Hematopoietic multipotent progenitor cell treated with erythropoietin and hydrocortisone succinate and interleukin-3 and kit ligand, for 17 days (in vitro differentiated cells): ENCODE measurements at regions not wholly inside any gene's neighbourhood (a gene's known extent, or its start where the extent isn't known, plus 50 kb on each side); places are given as distances from the start of the nearest gene placed in this dataset.

Source experiments
- DNase-seq: peaks from one replicate; pipeline ENCODE4 v3.0.0-alpha.2; 2015; ENCODE audit warnings: low spot score

DNA sequence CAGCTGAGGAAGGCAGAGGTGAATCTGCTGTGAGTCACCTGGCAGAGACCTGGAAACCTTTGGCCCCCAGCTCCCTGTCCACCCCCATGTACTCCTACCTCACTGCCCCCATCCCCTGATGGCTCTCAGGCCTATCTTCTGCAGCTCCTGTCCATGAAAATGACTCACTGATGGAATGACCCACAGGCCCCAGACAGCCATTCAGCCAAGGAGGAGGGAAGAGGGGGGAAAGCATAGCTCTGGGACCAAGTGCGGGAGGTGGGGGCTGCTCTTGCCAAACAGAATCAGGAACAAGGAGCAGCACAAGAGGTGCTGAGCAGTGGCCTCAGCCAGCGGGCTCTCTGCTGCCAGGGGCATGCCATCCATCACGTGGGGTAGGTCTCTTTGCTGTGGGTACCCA lies 111.4 kb upstream of the C1QTNF9B start:
- no peak for DNase-seq

DNA sequence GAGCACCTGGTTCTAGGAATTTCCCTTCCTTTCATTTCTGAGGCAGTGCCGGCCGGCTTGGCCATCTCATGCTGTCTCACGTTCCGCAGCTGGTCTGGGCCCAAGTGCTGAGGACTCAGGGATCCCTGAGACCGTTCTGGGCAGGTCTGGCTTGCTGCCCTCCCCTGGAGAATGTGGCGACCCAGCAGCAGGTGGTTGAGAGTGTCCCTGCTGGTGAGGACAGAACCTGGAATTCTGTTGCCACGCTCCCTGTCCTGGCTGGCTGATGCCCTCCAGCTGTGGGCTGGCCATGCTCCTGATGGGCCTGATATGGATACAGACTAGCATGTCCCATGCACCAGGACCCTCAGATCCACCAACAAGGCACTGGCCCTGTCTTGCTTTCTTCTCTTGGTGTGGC lies 114.0 kb upstream of the C1QTNF9B start:
- DNase-seq, result no peak

DNA sequence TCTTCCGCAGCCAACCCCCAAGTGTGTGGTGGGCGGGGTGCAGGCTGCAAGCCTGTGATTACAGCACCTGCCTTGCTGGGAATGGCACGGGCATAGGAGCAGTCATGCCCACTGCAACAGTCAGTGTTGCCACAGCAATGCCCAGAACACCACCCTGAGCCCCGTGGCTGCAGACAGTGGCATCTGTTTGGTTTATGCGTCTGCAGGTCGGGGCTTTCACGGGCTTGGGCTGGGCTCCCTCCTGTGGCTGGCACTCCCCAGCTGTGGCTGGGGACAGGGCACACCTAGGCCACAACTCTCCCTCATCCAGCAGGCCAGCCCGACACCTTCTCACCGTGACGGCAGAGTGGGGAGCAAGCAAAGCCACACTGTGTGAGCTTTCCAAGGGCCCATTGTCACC lies 115.3 kb upstream of the C1QTNF9B start:
- DNase-seq, result no peak

DNA sequence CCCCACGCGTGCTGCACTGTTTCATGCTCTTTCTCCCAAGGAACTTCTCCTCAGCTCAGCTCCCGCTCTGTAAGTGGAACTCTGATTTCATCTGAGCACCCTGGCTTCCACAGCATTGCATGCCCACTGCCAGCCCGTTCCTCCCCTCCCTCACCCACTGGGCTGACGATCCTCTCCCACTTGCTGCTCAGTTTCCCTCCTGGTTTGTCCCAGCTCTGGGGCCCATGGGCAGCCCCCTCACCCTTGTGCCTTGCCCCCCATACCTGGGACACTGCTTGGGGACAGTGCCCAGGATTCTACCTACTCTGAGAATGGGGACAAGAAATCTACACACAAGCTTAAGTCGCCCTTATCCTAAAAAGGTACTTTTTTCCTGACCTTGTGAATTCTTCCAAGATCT lies 115.9 kb upstream of the C1QTNF9B start:
- no peak for DNase-seq

DNA sequence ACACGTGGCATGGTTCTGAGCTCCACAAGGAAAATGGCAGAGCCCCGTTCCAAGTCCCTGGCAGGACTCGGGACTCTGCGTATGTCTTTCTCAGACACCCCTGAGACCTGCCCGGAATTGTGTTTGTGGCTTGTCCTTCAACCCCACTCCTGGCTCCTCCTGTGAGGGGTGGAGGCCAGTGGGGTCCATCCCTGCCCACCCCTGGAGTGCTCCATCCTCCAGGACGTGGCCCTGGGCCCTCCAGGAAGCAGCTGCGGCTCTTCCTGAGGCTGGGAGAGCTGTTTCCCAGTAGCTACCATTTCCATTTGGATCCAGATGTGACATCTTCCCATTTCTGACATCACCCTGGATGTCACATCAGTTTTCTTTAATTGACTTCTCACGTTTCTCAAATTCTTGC lies 118.7 kb upstream of the C1QTNF9B start:
- DNase-seq, result no peak

DNA sequence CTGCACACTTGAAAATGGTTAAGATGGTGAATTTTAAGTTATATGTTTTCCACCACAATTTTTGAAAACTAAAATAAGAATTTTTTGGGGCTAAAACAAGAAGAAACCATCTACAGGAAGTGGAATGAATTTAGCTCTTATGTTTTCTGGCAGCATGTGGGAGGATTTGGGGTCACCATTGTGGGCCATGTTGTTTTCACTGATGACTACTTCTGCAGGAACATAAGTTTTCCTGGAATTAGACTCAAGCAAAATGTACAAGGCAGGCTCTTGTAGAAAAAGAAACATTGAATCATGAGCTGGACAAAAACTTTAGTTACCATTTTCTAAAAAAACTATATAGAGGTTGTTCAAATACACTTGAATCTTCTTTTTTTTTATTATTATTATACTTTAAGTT lies 125.3 kb upstream of the C1QTNF9B start:
- DNase-seq, result no peak

DNA sequence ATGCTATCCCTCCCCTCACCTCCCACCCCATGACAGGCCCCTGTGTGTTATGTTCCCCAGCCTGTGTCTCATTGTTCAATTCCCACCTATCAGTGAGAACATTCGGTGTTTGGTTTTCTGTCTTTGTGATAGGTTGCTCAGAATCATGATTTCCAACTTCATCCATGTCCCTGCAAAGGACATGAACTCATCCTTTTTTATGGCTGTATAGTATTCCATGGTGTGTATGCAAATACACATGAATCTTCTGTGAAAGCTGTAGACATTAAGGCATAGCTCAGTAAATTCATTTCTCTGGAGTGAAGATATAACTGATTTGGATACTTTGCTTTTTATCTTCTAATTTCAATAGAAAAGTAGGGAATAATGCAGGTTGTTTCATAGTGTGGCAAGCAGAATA lies 125.8 kb upstream of the C1QTNF9B start:
- no peak for DNase-seq

DNA sequence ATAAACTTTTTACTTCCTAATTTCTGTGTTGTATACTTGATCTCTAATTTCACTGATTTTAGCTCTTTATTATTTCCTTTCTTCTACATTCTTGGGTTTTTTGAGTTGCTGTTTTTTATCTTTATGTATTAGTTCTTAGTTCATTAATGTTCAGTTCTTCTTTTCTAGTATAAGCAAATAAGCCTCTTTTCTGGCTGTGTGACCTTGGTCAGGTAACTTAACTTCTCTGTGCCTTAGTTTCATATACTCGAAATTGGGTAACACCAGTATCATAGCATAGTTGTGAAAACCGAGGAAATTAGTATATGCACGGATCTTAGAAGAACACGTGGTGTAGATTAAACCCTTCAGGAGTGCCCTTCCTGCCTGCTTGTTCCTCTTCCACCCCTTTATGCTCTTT lies 130.2 kb upstream of the C1QTNF9B start:
- DNase-seq, result no peak

DNA sequence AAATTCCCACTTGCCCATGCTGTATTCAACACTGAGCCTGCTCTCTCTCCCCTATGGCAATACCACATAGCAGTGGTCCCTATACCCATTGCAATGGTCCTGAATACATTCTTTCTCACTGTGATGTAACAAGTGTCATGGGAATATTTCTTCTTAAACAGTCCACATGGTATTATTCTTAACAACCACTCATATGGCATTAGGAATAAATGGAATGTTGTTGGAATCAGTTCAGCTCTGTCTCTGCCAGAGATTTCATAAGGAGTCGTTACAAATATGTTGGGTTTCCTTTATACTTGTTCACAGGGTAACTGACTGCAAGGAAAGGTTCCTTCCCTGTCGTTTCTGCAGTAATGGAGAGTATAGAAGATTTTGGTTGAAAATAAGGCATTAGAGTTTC lies 128.3 kb upstream of the SPATA13 start:
- DNase-seq, result no peak

DNA sequence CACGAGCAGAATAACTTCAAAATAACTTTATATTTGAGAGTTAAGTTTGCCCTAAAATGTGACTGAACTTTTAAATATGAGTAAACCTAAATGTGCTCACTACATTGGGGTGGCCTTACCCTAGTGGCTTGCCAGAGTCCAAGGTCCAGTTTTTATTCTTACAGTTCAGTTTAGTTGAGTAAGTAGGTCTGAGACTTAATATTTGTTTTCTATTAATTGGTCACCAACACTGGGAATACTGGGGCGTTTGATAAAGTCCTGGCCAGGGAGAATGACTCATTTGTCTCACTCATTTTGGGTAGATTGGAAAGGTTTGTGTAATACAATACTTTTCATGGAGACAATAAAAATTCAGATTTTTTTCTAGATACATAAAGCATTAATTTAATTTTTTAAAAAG lies 127.8 kb upstream of the SPATA13 start:
- DNase-seq, result no peak

DNA sequence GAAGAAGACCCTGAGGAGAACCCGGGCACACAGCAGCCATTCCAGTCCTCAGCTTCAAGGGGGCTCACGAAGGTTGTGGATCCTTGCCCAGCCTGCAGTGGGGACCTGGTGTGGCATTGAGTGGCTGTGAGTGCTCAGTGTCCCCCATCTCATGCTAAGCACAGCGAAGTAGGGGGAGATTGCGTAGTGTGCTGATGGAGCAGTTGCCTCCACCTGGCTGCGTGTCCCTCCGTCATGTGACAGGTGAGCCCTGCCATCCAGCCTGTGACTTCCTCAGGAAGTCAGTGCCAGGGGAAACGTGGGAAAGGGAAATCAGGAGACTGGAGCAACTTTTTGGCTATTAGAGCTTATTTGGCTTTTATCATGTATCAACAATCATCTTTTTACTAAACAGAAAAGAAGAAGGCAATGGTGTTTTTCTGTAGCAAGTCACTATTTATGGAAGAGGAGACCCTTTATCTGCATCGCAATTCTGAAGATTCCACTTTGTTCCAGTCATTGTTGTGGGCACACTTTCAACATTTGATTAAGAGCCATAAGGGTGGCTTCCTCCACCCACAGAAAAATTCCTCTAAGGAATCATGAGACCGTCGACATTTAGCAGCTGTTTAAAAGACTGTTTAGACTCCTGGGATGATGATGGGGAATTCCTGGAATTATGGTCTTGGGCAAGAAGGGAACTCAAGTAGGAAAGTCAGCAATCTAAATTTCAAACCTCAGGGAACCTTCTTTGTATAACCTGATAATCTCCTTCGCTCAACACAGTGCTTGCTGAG lies 126.8 kb upstream of the SPATA13 start:
- no peak for DNase-seq

DNA sequence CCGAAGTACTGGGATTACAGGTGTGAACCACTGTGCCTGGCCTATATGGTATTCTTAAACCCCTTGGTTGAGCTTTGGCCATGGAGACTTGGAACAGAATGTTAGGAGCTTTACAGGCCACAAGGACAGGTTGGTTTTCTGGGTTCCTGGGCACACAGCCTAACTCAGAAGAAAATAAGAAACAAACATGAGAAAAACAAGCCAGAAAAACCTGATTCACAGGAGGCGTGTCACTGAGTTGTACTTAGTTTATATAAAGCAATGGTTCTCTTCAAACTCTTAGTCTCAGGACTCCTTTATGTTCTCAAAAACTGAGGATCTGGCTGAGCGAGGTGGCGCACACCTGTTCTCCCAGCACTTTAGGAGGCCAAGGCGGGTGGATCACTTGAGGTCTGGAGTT lies 125.1 kb upstream of the SPATA13 start:
- DNase-seq, result no peak

DNA sequence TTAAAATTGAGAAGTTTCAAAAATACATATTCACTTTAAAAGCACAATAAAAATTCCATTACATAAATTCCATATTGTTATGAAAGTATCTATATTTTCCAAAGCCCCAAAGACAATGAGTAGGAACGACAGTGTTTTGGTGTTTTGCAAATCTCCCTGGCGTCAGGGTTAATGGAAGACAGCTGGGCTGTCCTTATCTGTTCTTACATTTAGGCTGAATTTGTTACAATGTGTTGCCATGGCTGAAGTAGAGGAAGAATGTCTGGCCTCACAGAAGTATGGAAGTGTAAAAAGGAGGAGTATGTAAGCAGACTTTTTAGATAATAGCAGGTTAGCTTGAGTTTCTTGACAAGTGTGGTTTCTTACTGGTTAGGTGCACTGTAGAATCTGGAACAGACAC lies 124.4 kb upstream of the SPATA13 start:
- no peak for DNase-seq

DNA sequence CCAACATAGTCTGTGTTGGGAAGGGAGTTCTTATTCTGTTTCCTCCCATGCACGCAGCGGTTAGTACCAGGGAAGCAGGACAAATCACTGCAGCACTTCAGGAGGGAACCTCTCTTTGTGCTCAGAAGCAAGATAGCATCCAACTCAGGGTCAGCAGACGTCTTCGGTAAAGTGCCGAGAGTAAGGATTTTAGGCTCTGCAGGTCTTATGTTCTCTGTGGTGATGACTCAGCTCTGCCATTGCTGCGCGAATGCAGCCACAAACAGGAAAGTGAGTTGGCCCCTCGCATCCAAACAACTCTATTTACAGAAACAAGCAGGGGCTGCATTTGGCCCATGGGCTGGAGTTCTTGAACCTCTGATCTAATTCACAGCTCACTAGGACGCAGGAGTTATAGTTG lies 122.1 kb upstream of the SPATA13 start:
- DNase-seq, result no peak

DNA sequence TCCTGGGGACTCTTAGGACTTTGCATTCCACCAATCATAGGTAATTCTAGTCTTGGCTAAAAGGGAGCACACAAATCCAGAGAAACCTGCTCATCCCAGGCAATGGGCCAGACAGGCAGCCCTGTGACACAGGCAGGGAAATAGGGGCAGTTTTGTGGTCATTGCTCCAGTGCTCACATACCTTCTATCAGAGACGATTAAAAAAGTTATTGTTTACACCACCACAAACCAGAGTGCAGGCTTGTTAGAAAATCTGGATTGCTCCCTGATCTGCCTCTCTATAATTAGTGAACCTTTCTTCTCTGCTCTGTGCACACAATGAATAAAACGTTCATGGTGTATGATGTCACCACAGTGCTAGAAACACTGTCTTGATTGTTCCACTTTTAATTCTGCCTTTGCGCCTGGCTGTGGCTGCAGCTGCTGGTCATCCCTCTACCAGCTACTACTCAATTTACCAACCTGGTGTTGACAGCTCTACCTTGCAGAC lies 121.6 kb upstream of the SPATA13 start:
- DNase-seq, result no peak

DNA sequence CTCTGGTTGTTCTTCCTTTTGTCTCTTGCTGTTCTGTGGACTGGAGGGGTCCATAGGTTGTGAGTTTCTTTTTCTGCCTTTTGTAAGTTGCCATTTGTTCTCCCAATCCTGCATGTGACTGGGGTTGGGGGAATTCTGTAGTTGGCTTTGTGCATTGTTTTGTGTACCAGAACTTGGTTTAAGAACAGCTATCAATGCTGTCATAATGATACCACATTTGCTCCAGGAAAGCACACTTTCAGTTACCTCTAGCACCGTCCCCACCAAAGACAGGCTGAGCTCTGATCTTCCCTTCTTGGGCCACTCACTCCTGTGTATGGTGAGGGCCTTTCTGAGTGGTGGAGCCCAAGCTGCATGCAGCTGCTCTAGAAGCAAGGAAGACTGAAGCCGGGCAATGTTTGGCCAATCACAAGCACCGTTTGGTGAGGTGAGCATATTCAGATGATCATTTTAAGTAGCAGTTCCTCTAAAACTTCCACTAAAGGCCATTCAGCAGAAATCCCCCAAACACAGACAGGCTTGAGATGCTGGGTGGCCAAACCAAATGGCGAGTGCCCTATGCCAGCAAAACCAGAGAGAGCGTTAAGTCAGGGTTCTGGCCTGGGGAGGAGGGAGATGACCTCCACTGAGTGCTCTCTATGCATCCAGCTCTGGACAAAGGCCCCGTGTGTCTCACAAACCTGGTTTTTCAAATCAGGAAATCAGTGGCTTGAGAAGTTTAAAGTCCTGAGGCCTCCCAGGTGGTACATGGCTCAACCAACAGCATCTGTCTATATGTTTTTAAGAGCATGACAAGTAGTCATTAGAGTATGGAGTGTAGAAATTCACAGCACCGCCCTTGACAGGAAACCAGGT lies 120.7 kb upstream of the SPATA13 start:
- DNase-seq, result no peak

DNA sequence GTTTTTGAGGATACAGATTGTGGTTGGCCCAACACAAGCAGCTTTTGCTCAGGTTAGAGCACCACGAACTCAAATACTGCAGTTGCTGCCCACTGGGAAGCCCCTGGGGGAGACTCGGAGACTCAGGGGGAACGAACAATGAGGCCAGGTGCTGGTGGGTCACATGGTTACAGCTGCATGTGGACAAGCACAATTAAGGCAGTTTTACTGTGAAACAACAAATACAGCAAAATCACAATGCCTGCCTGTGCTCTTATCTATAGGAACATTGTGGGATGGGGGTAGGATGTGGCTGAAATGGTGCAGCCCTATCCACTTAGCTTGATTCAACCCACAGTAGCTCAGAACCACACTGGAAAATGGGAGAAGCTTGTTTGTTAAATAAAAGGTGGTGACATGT lies 119.7 kb upstream of the SPATA13 start:
- DNase-seq, result no peak

DNA sequence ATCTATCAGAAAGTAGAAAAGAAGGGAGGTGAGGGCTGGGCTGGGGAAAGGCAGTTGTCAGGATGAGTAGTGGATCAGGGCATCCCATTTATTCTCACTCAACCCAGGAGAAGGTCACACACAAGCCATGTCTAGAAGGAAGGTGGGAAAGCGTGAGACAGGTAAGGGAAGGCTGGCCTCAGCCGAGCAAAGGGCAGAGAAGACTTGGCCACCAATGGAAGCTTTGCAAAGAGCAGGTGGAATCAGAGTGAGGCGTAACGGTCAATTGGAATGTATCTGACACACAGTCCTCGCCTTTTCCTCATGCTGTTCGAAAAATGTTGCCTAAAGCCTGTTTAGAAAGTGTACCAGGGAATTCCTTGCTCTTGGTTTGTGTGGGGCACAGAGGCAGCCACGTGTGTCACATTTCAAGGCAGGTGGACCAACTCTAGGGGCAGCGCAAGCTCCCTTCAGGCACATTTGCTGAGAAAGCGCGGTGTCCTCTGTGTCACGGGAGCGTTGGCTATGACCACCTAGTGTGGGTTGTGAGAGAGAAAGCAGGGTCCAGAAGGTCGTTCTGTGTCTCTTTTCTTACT lies 118.8 kb upstream of the SPATA13 start:
- no peak for DNase-seq

DNA sequence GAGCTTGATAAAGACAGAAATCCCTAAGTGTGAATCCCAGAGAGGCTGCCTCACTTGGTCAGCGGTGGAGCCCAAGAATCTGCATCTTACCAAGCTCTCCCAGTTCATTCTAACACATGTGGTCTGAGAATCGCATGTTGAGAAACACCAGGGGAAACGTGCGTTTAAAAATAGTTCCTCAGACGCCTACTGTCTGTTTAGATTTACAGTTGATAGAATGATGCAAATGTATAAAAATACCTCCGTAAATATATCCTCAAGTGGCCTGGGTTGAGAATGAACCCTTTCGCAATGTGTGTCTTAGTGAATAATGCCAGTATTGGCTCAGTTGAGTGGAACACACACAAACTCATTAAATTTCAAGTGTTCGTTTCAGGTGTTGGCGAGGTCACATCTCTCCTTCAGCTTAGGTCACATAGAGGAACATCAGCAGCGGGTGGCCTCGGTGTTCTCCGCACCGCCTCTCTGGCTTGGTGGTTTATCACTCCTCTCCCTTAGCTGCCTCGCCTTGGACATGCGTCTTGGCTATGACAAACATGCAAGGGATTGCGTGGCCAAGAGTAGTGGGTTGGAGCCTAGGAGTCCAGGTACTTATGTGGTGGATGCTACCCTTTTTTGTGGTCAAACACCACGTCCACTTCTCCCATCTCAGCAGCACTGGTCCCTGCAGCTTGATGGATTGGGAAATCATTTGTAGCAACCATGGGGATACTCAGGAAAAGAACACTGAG lies 117.6 kb upstream of the SPATA13 start:
- DNase-seq, result no peak

DNA sequence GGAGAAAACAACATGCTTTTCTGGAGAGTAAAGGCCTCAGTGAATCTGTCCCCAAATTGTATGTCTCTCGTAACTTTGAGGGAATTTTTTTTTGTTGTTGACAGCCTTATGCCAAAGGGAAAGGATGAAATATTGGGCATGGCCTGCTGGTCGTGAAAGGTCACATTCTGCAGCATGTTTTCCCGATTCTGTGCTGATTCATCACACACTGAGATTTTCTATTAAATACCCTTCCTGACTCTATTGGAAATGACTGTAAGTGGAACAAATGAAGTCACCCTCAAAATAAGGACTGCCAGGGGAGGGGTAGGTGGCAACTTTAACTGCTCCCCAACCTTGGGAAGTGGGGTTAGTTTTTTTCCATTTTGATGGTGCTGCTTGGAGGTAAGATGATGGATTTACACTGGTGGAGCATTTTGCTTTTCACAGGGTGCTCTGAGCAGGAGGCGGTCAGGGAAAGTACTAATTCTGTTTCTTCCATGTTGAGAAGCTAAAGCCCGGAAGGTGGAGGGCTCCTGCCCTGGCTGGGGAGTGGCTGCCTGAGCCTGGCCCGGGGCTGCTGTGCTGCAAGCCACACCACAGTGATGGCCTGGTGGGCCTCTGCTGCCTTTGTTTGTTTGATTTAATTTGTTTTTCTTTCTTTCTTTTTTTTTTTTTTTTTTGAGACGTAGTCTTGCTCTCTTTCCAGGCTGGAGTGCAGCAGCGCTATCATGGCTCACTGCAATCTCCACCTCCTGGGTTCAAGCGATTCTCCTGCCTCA lies 116.8 kb upstream of the SPATA13 start:
- DNase-seq, result no peak

DNA sequence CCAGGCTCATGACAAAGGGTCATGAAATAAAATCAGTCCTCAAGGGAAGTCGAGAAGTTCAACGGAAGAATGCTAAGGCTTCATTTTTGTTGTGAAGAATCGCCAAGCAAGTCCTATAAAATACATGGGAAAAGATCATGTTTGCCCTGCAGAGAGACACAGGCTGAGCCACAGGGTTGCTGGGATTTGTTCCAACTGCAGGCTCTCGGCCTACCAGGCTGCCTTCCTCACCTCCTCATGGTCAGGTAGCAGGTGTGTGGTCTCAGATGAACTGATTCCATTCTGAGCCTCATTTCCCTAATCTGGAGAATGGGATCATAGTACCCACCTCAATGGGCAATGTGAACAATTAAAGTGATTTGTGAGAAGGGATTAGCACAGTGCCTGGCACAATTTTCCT lies 114.9 kb upstream of the SPATA13 start:
- DNase-seq, result no peak

DNA sequence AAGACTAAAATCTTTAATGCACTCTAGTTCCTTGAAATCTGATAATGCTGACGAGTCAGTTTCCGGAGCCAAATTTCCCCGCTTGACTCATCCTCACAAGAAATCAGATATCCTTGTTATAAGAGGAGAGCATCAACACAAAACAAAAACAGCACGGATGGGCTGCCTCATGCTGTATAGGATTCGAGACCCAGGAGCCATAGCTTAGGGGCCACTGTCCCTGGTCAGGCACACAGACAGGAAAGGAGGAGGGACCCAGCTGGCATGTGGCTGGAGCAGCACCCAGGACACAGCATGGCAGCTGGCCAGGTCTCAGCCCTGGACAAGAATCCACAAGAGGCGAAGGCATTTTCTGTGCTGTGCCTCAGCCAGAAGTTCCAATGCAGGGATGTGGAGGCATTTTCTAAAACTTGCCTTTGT lies 110.2 kb upstream of the SPATA13 start:
- no peak for DNase-seq
